NCI-H526 (cell line): ENCODE measurements at regions not wholly inside any gene's neighbourhood (a gene's known extent, or its start where the extent isn't known, plus 50 kb on each side); places are given as distances from the start of the nearest gene placed in this dataset.
"Not testable (repeated sequence)": the region's sequence is repeated elsewhere in the genome, so short reads cannot be mapped to it uniquely, and the experiment has no call there.

Experiments used
- DNase-seq, 2 experiments: peaks; one replicate each; lab custom pipeline; 2025; lab: John Stamatoyannopoulos, UW

DNA sequence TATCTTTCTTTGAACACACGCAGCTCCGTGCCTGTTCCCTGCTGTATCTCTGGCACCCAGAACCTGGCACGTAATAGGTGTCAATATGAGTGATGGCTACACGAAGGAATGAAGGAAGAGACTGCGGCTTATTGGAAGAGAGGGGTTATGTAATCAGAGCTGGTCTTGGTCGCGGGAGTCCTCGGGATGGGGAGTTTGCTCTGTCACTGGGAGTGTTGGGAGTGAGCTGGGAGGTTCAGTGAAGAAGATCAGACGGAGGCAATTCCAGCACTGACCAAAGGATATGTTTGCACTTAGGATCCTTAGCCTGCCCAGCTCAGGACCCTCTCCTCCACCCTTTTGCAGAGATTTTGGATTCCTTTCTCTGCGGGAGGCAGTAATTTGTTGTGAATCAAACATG is 709.1 kb downstream of the PTPRU start:
- DNase-seq = no peak

DNA sequence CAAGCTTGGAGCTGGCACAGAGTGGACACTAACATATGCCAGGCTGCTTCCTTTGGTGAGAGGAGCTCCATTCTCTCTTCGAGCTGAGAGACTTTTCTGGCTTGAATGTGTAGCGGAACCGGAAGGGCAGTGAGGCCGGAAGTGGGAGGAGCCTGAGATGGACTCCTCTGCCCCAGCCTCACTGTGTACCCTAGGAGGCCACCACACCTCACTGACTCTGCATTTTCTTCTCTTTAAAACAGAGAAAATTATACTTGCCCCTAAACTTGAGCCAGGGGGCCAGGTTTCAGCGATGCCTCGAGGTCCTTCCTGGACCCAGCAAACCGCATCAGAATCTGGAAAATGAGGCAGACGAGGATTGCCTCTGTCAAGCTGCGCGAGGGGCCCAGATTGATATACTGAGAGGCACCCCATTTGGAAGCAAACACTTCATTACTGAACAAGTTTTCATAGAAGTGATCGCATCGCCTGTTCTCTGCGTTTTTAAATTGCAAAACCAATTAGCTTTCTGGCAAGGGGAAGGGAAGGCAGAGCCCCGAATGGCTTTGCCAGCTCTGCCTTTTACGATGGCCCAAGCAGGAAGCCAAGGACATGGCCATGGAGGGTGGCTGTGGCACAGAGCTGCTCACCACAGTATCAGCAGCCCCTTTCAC is 708.1 kb downstream of the PTPRU start:
- DNase-seq = no peak

DNA sequence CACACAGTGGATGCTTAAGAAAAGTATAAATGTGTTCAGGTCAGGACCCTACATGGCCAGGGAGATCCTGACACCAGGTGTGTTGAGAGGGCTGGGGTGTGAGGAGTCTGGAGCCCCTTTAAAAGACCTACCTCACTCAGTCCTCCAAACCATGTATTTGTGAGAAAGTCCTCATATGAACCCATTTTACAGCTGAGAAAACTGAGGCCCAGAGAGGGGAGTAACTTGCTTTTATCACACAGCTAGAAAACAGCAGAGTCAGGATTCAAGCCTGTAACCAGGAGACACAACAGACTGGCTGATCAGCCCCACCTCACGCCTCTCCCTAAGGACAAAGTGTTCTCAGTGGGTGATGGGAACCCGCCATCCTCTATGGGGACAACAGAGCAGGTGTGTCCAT is 706.7 kb downstream of the PTPRU start:
- no peak for DNase-seq

DNA sequence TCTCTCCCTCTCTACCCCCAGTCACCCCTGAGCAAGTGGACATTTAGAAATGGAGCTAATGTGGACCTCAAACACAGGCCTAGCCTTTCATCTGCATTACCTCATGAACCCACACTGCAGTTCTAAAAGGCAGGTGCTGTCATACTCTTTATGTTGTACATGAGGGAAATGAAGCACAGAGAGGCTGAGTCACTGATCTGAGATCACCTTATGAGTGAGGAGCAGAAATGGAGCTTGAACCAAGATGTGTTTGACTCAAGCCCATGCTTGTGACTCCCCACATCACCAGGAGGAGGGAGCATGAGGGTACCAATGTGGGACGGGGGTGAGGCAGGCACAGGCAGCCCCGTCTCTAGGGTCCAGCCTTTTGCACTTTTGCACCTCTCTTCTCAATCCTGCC is 702.8 kb downstream of the PTPRU start:
- no peak for DNase-seq

- DNase-seq = no peak
These were observed 701.0 kb downstream of the PTPRU start for GRCh38 chr1:29937356-29937755.

DNA sequence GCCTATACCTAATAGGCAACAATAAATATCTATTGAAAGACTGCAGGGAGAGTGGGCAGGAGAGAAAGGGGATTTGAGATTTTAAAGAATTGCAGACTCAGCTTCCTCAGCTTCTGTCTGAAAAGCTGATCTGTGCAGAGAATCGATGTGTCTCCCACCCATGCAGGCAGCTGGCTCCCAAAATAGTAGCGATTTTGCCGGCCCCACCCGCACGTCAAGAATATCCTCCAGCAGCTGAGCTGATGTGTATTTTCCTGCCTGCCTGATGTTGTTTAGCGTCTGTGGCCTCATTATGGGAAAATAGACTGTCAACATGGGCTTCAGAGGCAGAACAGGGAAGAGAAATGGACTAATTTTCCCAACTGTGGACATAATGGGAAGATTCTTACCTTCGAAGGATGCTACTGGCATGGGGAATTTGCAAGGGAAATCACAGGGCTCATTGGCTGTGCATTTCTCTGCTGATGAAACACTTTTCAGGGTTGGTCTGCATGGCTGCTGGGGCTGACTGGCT is 699.8 kb downstream of the PTPRU start:
- DNase-seq = peak; percentile 87 to 88

GRCh38 chr1:29934255-29934772 is 698.0 kb downstream of the PTPRU start:
- DNase-seq = no peak

DNA sequence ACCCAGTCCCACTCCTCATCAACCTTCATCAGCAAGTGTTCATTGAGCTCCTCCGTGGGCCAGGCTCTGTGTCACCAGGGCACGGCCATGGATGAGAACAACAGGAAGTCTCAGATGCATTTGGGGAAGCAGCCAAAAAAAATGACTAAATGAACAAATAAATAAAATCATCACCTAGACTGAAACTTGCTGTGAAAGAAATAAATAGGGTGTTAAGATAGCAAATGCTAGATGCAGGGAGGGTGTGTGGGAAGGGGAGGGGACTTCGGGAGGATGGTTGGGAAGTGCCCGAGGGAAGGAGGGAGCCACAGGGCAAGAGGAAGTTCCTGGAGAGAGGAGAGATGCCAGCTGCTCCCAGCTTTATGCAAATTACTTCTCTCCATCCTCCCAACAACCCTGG is 696.7 kb downstream of the PTPRU start:
- DNase-seq = peak; percentile 91 to 94

- no peak for DNase-seq
These were observed 696.3 kb downstream of the PTPRU start for GRCh38 chr1:29932626-29933025.

DNA sequence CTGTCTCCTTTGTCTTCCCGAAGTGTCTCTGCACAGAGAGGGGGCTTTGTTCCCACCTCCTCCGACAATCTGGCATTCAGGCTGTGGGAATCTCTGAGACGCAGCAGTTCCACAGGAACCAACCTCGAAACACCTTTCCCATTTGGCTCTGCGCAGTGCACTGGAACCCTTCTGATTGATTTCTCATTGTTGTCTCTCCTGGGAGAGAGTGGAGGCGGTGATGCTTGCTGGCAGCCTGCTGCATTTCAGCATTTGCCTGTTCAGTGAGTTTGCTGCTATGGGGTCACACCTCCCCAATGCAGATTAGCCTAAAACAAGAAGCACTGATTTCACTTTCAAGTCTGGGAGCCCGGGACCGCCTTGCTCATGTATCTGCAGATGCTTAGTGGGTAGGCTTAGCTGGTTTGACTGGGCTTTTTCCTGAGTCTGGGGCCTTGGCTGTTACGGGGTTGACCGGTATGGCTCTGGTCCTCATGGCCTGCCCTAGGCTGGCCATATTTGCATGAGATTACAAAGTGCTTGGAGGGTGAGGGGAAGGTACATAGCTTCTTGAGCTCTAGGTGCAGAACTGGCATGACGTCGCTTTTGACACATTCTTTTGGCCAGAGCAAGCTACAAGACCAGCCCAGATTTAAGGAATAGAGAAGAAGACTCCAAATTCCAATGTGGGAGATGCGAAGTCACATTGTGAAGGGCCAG is 695.3 kb downstream of the PTPRU start:
- DNase-seq = peak; percentile 1 to 21

DNA sequence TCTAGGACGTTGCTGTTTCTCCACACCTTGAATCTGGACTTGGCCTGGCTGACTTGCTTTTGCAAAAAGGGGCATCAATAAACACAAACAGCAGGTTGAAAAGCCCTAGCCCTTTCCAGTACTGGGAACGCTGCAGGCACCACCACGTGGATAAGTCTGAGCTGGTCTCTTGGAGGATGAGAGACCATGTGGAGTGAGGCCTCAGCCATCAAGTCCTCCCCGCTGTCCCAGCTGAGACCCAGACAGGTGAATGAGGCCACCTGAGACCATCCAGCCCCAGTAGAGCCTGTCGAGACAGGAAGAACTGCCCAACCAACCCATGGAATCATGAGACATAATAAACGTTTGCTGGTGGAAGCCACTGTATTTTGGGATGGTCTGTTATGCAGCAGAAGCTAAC is 688.7 kb downstream of the PTPRU start:
- DNase-seq = no peak

DNA sequence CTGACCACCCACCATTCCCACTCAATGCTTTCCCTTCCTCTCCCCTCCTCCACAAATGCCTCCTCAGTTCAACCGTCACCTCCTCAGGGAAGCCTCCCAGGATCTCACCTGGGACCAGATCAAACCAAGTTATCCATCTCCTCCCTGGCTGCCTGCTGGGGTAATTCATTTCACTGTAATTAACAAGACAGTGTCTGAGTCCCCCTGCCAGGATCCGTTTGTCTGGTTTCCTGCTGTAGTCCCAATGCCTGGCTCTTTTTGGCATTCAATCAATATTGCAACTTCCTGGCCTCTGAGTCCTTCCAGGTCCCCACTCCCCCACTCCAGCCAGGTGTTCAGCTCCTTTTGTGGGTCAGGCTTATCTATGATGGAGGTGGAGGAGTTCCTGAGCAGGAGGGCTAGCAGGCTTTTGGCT is 687.7 kb downstream of the PTPRU start:
- DNase-seq = no peak

DNA sequence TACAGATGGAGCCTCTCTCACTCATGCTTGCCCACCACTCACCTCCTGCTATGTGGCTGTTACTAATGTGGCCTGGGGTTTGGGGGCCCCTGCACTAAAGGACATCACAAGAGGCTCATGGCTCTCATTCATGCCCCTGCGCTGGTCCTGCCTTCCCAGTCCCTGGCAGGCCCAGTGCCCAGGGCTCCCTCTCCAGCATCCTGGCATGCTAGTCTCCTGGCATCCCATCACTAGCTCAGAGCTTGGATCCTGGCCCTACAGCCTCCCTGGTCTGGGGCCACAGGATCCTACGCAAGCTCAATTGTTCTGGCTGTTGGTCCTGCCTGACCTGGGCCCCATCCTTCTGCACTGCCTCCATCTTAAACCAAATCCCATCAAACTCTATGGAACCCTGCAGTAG is 685.4 kb downstream of the PTPRU start:
- DNase-seq = no peak

DNA sequence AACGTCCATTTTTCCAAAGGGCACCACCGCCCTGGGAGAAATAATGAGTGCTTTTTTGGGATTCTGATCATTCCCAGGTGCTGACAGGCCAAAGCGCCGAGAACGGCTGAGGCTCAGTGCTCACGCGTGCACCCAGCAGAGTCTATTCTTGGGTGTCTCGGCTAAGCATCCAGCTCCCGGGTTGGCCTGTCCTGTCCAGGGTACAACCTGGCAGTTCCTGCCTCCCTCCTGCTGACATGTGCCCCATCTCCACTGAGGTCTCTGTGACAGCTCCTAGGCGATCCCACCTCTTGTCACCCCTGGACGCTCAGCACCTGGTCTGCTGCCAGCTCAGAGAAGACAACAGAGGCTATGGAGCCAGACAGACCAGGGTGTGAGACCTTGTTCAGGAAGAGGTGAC is 684.5 kb downstream of the PTPRU start:
- no peak for DNase-seq

GRCh38 chr1:29920316-29920715 is 684.0 kb downstream of the PTPRU start:
- no peak for DNase-seq

DNA sequence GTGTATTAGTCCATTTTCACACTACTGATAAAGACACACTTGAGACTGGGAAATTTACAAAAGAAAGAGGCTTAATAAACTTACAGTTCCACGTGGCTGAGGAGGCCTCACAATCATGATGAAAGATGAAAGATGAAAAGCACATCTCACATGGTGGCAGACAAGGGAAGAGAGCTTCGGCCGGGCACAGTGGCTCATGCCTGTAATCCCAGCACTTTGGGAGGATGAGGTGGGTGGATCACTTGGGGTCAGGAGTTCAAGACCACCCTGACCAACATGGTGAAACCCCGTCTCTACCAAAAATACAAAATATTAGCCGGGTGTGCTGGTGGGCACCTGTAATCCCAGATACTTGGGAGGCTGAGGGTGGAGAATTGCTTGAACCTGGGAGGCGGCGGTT is 682.7 kb downstream of the PTPRU start:
- DNase-seq = not testable (repeated sequence)

DNA sequence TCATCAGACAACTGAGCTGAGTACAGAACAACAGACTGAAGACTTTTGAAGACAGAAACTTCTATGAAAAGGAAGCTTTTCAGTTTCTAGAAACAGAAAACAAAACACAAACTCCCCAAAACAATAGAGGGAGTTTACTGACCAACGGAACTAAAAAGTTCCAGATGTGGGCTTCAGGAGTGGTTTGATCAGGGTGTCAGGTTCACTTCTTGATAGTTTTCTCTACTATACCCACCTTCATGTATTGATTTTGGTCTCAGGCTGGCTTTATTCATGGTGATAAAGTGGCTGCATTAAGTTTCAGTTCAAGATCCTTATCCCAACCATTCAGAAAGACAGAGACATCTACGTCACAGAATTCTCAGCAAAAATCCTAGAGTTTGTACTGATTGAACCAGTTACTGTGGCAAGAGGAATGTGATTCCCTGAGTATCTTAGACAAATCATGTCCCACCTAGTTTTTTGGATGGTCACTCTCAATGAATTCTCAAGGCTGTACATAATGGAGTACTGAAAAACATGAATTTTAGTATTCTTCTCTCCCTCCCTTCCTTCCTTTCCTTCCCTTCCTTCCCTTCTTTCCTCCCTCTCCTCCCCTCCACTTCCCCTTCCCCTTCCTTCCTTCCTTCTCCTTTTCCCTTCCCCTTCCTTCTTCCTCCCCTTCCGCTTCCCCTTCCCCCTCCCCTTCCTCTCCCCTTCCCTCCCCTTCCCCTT is 680.5 kb downstream of the PTPRU start:
- no peak for DNase-seq

- DNase-seq = no peak
These were observed 678.6 kb downstream of the PTPRU start for GRCh38 chr1:29914936-29915335.

- DNase-seq = peak; percentile 4 to 66
These were observed 676.1 kb downstream of the PTPRU start for GRCh38 chr1:29912425-29912824.

DNA sequence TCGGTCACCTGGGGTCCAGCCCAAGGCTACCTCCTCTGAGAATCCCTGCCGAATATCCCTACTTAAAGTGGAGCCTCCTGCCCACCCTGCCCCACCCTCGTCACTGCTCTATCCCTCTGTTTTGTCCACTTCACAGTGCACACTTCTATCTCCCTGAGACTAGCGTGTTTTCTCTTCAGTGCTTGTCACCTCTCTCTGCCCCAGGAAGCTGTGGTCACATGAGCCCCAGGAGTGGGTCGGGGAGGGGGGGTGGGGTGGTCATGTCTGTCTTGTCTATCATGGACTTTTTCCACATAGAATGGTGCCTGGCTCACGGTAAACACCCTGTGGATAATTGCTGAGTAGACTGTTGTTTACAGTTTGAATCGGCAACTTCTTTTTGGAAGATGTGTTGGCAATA is 673.6 kb downstream of the PTPRU start:
- no peak for DNase-seq

- DNase-seq = no peak
These were observed 671.3 kb downstream of the PTPRU start for GRCh38 chr1:29907596-29907995.

- DNase-seq = no peak
These were observed 670.6 kb downstream of the PTPRU start for GRCh38 chr1:29906927-29907326.
